HG02840 (cell line): ENCODE measurements at regions not wholly inside any gene's neighbourhood (a gene's known extent, or its start where the extent isn't known, plus 50 kb on each side); places are given as distances from the start of the nearest gene placed in this dataset.

Experiments
- ATAC-seq: cut with Tn5 transposase; IDR thresholded peaks from one replicate; pipeline ENCODE4 v1.9.1; 2021; ENCODE audit warnings: mild to moderate bottlenecking, moderate library complexity, moderate number of reproducible peaks; ENCODE audit not compliant: unreplicated experiment, low FRiP score

GRCh38 chr5:174229514-174230370 is 184.2 kb downstream of the NSG2 start:
- no peak for ATAC-seq

GRCh38 chr5:174231956-174232487 is 186.5 kb downstream of the NSG2 start:
- ATAC-seq: no peak

- no peak for ATAC-seq
Measured at GRCh38 chr5:174234388-174234787, 188.9 kb downstream of the NSG2 start.

- ATAC-seq: no peak
Measured at GRCh38 chr5:174235221-174236011, 189.9 kb downstream of the NSG2 start.

- ATAC-seq: no peak
Measured at GRCh38 chr5:174236070-174236469, 190.6 kb downstream of the NSG2 start.

GRCh38 chr5:174239718-174240117 is 194.2 kb downstream of the NSG2 start:
- no peak for ATAC-seq

GRCh38 chr5:174242573-174242972 is 197.1 kb downstream of the NSG2 start:
- no peak for ATAC-seq

GRCh38 chr5:174243904-174244303 is 198.4 kb downstream of the NSG2 start:
- ATAC-seq: no peak

GRCh38 chr5:174245516-174246075 is 200.1 kb downstream of the NSG2 start:
- ATAC-seq: no peak

GRCh38 chr5:174246743-174247142 is 201.2 kb downstream of the NSG2 start:
- no peak for ATAC-seq

- ATAC-seq: no peak
Measured at GRCh38 chr5:174247301-174247700, 201.8 kb downstream of the NSG2 start.

- no peak for ATAC-seq
Measured at GRCh38 chr5:174251305-174252000, 205.9 kb downstream of the NSG2 start.

- no peak for ATAC-seq
Measured at GRCh38 chr5:174252121-174252520, 206.6 kb downstream of the NSG2 start.

- ATAC-seq: no peak
Measured at GRCh38 chr5:174259696-174260420, 214.4 kb downstream of the NSG2 start.

GRCh38 chr5:174271316-174271715 is 225.8 kb downstream of the NSG2 start:
- ATAC-seq: no peak

- peak; percentile 27 for ATAC-seq
Measured at GRCh38 chr5:174272671-174273070, 227.2 kb downstream of the NSG2 start.

GRCh38 chr5:174273325-174273724 is 227.8 kb downstream of the NSG2 start:
- ATAC-seq: peak; percentile 81

- ATAC-seq: no peak
Measured at GRCh38 chr5:174275959-174276358, 230.5 kb downstream of the NSG2 start.

GRCh38 chr5:174281089-174281760 is 235.7 kb downstream of the NSG2 start:
- no peak for ATAC-seq
